HG03442 (cell line): ENCODE measurements at regions not wholly inside any gene's neighbourhood (a gene's known extent, or its start where the extent isn't known, plus 50 kb on each side); places are given as distances from the start of the nearest gene placed in this dataset.

ENCODE experiments used
- ATAC-seq: cut with Tn5 transposase; IDR thresholded peaks from one replicate; pipeline ENCODE4 v1.9.1; 2021; ENCODE audit warnings: mild to moderate bottlenecking, moderate library complexity; ENCODE audit not compliant: unreplicated experiment

GRCh38 chr5:120388016-120388781, 75.9 kb upstream of the PRR16 start:
- ATAC-seq = peak; percentile 75

DNA sequence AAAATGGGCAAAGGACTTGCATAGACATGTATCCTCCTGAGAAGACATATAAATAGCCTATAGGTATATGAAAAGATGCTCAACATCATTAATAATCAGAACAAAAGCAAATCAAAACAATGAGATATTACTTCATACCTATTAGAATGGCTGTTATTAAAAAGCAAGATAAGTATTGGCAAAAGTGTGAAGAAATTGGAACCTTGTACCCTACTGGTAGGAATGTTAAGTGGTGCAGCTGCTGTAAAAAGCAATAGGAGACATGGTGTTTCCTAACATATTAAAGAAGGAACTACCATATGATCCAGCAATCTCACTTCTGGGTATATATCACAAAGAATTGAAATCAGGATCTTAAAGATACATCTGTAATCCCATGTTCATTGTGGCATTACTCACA, 69.8 kb upstream of the PRR16 start:
- no peak for ATAC-seq

DNA sequence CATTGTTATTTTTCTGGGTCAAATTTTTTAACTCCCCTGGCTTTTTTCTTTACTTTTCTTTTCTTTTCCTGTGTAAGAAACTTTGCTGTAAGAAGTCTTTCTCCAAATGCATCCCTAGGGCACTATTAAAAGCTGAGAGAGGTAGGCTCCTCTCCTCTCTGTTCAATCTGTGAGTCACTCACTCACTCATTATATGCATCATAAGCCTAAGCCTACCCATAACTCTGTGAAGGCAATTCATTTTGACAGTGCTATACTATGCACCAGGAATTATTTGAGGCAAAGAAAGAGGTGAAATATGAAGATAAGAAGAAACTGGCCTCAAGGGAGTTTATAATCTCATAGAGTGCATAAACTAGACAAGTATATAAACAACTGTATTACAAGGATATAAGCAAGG, 67.9 kb upstream of the PRR16 start:
- no peak for ATAC-seq

DNA sequence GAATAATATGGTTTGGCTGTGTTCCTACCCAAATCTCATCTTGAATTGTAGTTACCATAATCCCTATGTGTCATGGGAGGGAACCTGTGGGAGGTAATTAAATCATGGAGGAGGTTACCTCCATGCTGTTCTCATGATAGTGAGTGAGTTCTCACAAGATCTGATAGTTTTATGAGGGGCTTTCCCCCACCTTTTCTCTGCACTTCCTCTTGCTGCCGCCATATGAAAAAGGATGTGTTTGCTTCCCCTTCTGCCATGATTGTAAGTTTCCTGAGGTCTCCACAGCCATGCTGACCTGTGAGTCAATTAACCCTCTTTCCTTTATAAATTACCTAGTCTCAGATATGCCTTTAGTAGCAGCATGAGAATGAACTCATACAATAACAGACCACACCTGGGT, 63.7 kb upstream of the PRR16 start:
- no peak for ATAC-seq

- no peak for ATAC-seq
Measured at GRCh38 chr5:120402606-120403005, 61.5 kb upstream of the PRR16 start.

- ATAC-seq = no peak
Measured at GRCh38 chr5:120405286-120405864, 58.7 kb upstream of the PRR16 start.

GRCh38 chr5:120405923-120406322, 58.2 kb upstream of the PRR16 start:
- peak; percentile 54 for ATAC-seq

GRCh38 chr5:120413686-120414085, 50.4 kb upstream of the PRR16 start:
- ATAC-seq = no peak
